ENCODE measurements at regions not wholly inside any gene's neighbourhood (a gene's known extent, or its start where the extent isn't known, plus 50 kb on each side); places are given as distances from the start of the nearest gene placed in this dataset.

DNA sequence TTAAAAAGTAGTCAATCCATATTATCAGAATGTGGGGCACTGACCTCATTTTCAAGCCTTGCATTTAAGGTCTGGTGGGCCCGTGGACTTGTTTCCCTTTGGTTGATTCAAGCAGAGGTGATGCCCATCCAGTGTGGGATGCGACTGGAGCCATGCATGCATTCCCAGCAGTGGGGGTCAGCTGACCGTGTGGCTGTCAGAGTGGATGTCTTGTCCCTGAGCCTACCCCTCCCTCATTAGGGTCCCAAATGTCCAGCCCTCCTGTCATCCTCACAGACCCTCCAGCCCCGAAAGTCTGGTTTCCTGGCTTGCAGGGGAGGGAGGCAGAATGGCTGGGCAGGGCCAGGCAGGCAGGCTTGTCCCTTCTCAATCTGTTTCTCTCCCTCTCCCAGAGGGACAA, 67.3 kb upstream of the SH3RF3 start:
- TF ChIP-seq YY1 (IDR thresholded peaks at IDR 0.05; ENCODE audit: insufficient read depth, insufficient read length) (no peak), ZNF274 (IDR thresholded peaks at IDR 0.05; ENCODE audit: low read depth, low read length) (no peak), SUZ12 (IDR thresholded peaks at IDR 0.05; ENCODE audit: extremely low read depth, insufficient read depth, insufficient read length) (no peak)
